GM12865 (cell line): ENCODE measurements at regions not wholly inside any gene's neighbourhood (a gene's known extent, or its start where the extent isn't known, plus 50 kb on each side); places are given as distances from the start of the nearest gene placed in this dataset.
A peak's percentile ranks its signal among the peaks of the same experiment; 100 is the strongest.
"Not testable (repeated sequence)": the region's sequence is repeated elsewhere in the genome, so short reads cannot be mapped to it uniquely, and the experiment has no call there.

Source experiments
- DNase-seq: peaks from one replicate; pipeline ENCODE4 v3.0.0; 2010; ENCODE audit warnings: low read depth
- H3K4me3 ChIP-seq: 2 replicates; pipeline ENCODE4 v1.5.1; 2011; ENCODE audit warnings: mild to moderate bottlenecking, low read depth, low read length, control low read depth
- CTCF ChIP-seq: IDR thresholded peaks from 2 replicates; pipeline ENCODE4 v1.5.1; 2011; ENCODE audit warnings: low read length, control low read depth, low read depth, inconsistent platforms; ENCODE audit not compliant: insufficient read depth; ENCODE audit errors: missing control alignments

DNA sequence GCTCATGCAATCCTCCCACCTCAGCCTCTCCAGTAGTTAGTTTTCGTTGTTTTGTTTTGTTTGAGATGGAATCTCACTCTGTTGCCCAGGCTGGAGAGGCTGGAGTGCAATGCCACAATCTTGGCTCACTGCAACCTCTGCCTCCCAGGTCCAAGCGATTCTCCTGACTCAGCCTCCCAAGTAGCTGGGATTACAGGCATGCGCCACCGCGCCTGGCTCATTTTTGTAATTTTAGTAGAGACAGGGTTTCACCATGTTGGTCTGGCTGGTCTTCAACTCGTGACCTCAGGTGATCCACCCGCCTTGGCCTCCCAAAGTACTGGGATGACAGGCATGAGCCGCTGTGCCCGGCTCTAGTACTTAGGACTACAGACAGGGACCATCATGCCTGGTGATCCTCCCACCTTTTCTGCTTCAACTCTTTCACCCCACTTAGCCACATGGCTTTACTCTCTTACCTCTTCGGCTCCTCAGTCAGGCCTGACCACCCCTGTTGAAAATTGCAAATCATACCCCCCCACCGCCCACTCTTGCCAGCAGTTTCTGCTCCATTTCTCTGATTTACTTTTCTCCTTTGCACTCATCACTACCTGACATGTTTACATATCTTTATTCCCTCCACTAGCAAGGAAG is 157.1 kb upstream of the GRK3 start:
- H3K4me3 ChIP-seq = no peak overlapping the region
- DNase-seq = no peak
- TF ChIP-seq CTCF = no peak

- TF ChIP-seq CTCF = no peak
- DNase-seq = no peak
- H3K4me3 ChIP-seq = no peak overlapping the region
These were observed 156.6 kb upstream of the GRK3 start for GRCh38 chr22:25407859-25408229.

DNA sequence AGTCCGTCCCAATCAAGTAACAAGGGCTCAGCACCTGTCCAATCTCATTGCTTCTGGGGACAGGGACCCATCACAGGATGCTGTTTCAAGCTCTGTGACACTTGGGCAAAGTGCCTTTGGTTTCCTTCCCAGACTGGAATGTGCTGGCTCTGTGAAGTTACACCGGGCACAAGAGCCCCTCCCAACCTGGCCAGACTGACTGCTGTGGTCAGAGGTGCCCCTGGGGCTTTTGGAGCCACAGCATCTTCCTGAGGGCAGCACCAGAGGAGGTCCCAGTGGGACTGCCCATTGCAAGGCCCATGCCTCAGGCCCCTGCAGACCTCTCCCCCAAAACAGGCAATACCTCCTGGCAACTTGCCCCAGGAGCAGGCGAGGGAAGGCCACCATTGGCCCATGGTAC is 155.2 kb upstream of the GRK3 start:
- no peak overlapping the region for H3K4me3 ChIP-seq
- DNase-seq = no peak
- no peak for TF ChIP-seq CTCF

DNA sequence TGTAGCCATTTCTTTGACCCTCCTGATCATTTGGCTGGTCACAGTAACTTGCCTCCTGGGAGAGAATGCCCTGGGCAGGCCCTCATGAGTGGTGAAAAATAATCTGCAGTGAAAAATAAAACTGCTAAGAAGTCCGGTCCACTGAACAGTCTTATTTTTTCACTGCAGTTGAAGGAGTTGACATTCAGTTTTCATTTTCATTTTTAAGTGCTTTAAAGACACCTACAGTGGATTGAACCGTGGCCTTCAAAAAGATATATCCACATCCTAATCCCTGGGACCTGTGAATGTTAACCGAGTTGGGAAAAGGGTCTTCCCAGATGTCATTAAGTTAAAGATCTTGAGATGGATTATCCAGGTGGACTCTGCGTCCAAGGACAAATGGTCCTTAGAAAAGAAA is 153.6 kb upstream of the GRK3 start:
- no peak for TF ChIP-seq CTCF
- H3K4me3 ChIP-seq = peak overlapping the region; percentile 3; the same call in 1 of the 2 replicates
- no peak for DNase-seq

DNA sequence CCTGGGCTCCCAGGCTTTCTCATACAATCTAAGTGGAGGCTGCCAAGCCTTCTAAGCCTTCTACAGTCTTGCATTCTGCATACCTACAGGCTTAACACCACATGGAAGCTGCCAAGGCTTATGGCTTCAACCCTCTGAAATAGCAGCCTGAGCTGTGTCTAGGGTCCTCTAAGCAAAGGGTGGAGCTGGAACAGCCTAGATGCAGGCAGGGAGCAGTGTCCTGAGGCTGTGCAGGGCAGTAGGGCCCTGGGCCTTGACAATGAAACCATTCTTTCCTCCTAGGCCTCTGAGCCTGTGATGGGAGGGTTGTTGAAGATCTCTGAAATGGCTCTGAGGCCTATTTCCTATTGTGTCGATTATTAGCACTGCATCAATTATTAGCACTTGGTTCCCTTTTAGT is 150.9 kb upstream of the GRK3 start:
- DNase-seq = no peak

DNA sequence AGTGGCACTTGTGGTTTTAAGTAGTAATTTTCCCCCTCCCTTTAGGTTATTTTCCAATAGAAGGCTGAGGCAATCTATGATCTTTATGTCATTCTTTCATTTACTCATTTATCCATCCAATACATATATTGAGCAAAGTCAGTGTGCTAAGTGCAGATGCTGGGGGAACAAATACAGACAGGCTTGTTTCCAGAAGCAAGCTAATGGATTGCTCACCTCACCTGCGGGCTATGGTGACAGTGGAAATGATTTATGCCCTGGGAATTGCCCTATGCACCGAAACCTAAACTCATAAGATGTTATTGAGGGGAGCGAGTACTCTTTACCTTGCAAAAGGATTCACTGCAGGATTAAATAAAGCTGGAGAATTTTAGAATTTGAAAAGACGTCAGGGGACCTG is 148.7 kb upstream of the GRK3 start:
- H3K4me3 ChIP-seq, DNase-seq: not testable (repeated sequence)

More for the DNA sequence above, 150.9 kb upstream of the GRK3 start:
- H3K4me3 ChIP-seq = no peak overlapping the region
- no peak for TF ChIP-seq CTCF

DNA sequence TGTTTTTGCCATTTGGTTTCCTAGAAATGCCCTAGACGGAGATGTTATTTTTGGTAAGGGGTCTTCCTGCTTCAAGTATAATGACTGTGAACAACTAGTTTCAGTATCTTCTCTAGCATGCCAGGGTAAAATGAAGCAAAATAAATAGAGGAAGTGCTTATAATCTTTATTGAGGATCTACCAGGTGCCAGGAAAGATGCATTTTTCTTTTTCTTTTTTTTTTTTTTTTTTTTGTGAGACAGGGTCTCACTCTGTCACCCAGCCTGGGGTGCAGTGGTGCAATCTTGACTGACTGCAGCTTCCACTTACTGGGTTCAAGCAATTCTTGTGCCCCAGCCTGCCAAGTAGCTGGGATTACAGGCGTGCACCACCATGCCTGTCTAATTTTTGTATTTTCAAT is 146.6 kb upstream of the GRK3 start:
- not testable (repeated sequence) for H3K4me3 ChIP-seq, DNase-seq

GRCh38 chr22:25419247-25420113 is 145.0 kb upstream of the GRK3 start:
- H3K4me3 ChIP-seq = peak overlapping the region; percentile 37
- DNase-seq = peak; percentile 31
- no peak for TF ChIP-seq CTCF

GRCh38 chr22:25420114-25420441 is 144.4 kb upstream of the GRK3 start:
- H3K4me3 ChIP-seq, DNase-seq: not testable (repeated sequence)
